A549 (cell line): ENCODE measurements at regions not wholly inside any gene's neighbourhood (a gene's known extent, or its start where the extent isn't known, plus 50 kb on each side); places are given as distances from the start of the nearest gene placed in this dataset.

Source experiments
- ATAC-seq, 2 experiments: fragments of 200-7000 bp in 1 of 2; fragments of >200 bp in 1 of 2; cut with Nextera tagmentation in 1 of 2; cut with Tn5 transposase in 1 of 2; 3 replicates each; pipeline versions ENCODE4 v1.8.0 to v1.9.1; 2018 to 2020; ENCODE audit warnings: mild to moderate bottlenecking in 1 of 2, moderate library complexity in 1 of 2
- CTCF ChIA-PET: fragments of 300-600 bp; sonication (Branson Sonifier 250); formaldehyde crosslinking; extraction: SDS; loops from one replicate; lab custom pipeline; 2021; ENCODE audit warnings: antibody characterized with exemption, inconsistent platforms; lab: Yijun Ruan, JAX
- POLR2A ChIA-PET: fragments of 350-600 bp; formaldehyde crosslinking; extraction: SDS; loops from one replicate; lab custom pipeline; 2021; ENCODE audit warnings: antibody characterized with exemption, inconsistent platforms; lab: Yijun Ruan, JAX
- DNase-seq, 2 experiments: peaks; one replicate each; pipeline versions ENCODE4 v3.0.0 to v3.0.0-alpha.2; 2011 to 2016; ENCODE audit warnings: low read depth in 1 of 2, low spot score in 1 of 2
- FAIRE-seq: peaks from 2 replicates; lab custom pipeline; 2011; peaks lifted over from hg19 to GRCh38; lab: Jason Lieb, UNC
- H3K27ac ChIP-seq, 2 experiments: fragments of >200 bp; sonication (Bioruptor Twin); formaldehyde crosslinking; 3 replicates each; pipeline ENCODE4 v1.5.1; 2016 to 2017
- H3K4me1 ChIP-seq: fragments of >200 bp; sonication (Bioruptor Twin); formaldehyde crosslinking; 3 replicates; pipeline ENCODE4 v1.6.1; 2016
- H3K4me2 ChIP-seq: fragments of >200 bp; sonication (Bioruptor Twin); formaldehyde crosslinking; 3 replicates; pipeline ENCODE4 v1.6.1; 2016
- H3K4me3 ChIP-seq: fragments of >200 bp; sonication (Bioruptor Twin); formaldehyde crosslinking; 3 replicates; pipeline ENCODE4 v1.5.1; 2016
- H3K9me3 ChIP-seq: fragments of >200 bp; sonication (Bioruptor Twin); formaldehyde crosslinking; 3 replicates; pipeline ENCODE4 v1.6.1; 2016
- CBX2 ChIP-seq: fragments of 200-600 bp; sonication (generic); IDR thresholded peaks from 2 replicates; pipeline ENCODE4 v1.6.1; 2016; ENCODE audit warnings: low read depth, mild to moderate bottlenecking, borderline replicate concordance
- CHD2 ChIP-seq: fragments of 150-350 bp; IDR thresholded peaks from 2 replicates; pipeline ENCODE4 v1.6.1; 2014; ENCODE audit warnings: low read length; ENCODE audit not compliant: partially characterized antibody
- CHD4 ChIP-seq: fragments of 200-600 bp; sonication (generic); IDR thresholded peaks from 2 replicates; pipeline ENCODE4 v1.6.1; 2016; ENCODE audit warnings: antibody characterized with exemption, mild to moderate bottlenecking, borderline replicate concordance
- ELK1 ChIP-seq: fragments of 150-350 bp; IDR thresholded peaks from 2 replicates; pipeline ENCODE4 v1.6.1; 2014; ENCODE audit warnings: low read depth, mild to moderate bottlenecking, low read length
- EP300 ChIP-seq, 2 experiments: fragments of >200 bp; sonication (Bioruptor Twin); formaldehyde crosslinking; IDR thresholded peaks; 2 replicates in 1 of 2; 3 replicates in 1 of 2; pipeline ENCODE4 v1.6.1; 2016 to 2017
- FOXS1 ChIP-seq: fragments of 250-450 bp; sonication (Bioruptor Pico); IDR thresholded peaks from 2 replicates; pipeline ENCODE4 v1.5.0; 2020; ENCODE audit warnings: mild to moderate bottlenecking, moderate library complexity
- HES2 ChIP-seq: fragments of >200 bp; sonication (Bioruptor Twin); formaldehyde crosslinking; IDR thresholded peaks from 2 replicates; pipeline ENCODE4 v1.6.1; 2016
- HEYL ChIP-seq: fragments of 250-450 bp; sonication (Bioruptor Pico); IDR thresholded peaks from 2 replicates; pipeline ENCODE4 v1.8.0; 2021; ENCODE audit warnings: mild to moderate bottlenecking, moderate library complexity
- HOXA7 ChIP-seq: fragments of 250-450 bp; sonication (Bioruptor Pico); IDR thresholded peaks from 2 replicates; pipeline ENCODE4 v1.5.0; 2020; ENCODE audit warnings: mild to moderate bottlenecking, moderate library complexity
- JUN ChIP-seq, 2 experiments: fragments of >200 bp; sonication (Bioruptor Twin); formaldehyde crosslinking; IDR thresholded peaks; 2 replicates in 1 of 2; 3 replicates in 1 of 2; pipeline ENCODE4 v1.6.1; 2016 to 2017
- KDM1A ChIP-seq: fragments of 200-600 bp; sonication (generic); IDR thresholded peaks from 2 replicates; pipeline ENCODE4 v1.6.1; 2016; ENCODE audit warnings: low read depth, mild to moderate bottlenecking
- NFE2L2 ChIP-seq: fragments of 150-350 bp; conservative IDR thresholded peaks from 2 replicates; pipeline ENCODE4 v1.6.1; 2014; ENCODE audit warnings: low read length
- NR3C1 ChIP-seq: fragments of >200 bp; sonication (Bioruptor Twin); formaldehyde crosslinking; IDR thresholded peaks from 3 replicates; pipeline ENCODE4 v1.6.1; 2017
- RNF2 ChIP-seq: fragments of 200-600 bp; sonication (generic); IDR thresholded peaks from 2 replicates; pipeline ENCODE4 v1.6.1; 2016; ENCODE audit warnings: low read depth, mild to moderate bottlenecking, antibody characterized with exemption, moderate library complexity, borderline replicate concordance
- SREBF2 ChIP-seq: fragments of 450-650 bp; IDR thresholded peaks from 2 replicates; pipeline ENCODE4 v1.6.1; 2014; ENCODE audit warnings: mild to moderate bottlenecking, moderate library complexity
- TP53 ChIP-seq: fragments of 250-450 bp; sonication (Bioruptor Pico); IDR thresholded peaks from 2 replicates; pipeline ENCODE4 v1.5.0; 2021; ENCODE audit warnings: mild to moderate bottlenecking, moderate library complexity
- ZFP36 ChIP-seq: fragments of 450-650 bp; IDR thresholded peaks from 2 replicates; pipeline ENCODE4 v1.6.1; 2014; ENCODE audit warnings: borderline replicate concordance; ENCODE audit not compliant: partially characterized antibody
- ZSCAN20 ChIP-seq: fragments of 250-450 bp; sonication (Bioruptor Pico); IDR thresholded peaks from 2 replicates; pipeline ENCODE4 v1.8.0; 2022; ENCODE audit warnings: mild to moderate bottlenecking, moderate library complexity
- WGBS: methylation state at CpG from one replicate; pipeline ENCODE4 v1.1.6; 2017; ENCODE audit errors: missing lambda C conversion rate; 5-methylcytosine and 5-hydroxymethylcytosine counted together
- TF ChIP-seq, protein P1 (sequence below): fragments of 450-650 bp; IDR thresholded peaks from 2 replicates; pipeline ENCODE4 v1.6.1; 2014; ENCODE audit warnings: antibody characterized with exemption
- TF ChIP-seq, protein P2 (sequence below): IDR thresholded peaks from 2 replicates; pipeline ENCODE4 v1.6.1; 2012; ENCODE audit warnings: low read depth, borderline replicate concordance
- TF ChIP-seq, protein P3 (sequence below): fragments of >200 bp; sonication (Bioruptor Twin); formaldehyde crosslinking; IDR thresholded peaks from 3 replicates; pipeline ENCODE4 v1.6.1; 2016
- TF ChIP-seq, protein P4 (sequence below): fragments of >200 bp; sonication (Bioruptor Twin); formaldehyde crosslinking; IDR thresholded peaks from 3 replicates; pipeline ENCODE4 v1.5.1; 2016

GRCh38 chr9:28444637-28445036 is 871.4 kb upstream of the C9orf72 start (continued):
- TF ChIP-seq RNF2 (no peak), ELK1 (no peak)
- TF ChIP-seq, protein P1, sequence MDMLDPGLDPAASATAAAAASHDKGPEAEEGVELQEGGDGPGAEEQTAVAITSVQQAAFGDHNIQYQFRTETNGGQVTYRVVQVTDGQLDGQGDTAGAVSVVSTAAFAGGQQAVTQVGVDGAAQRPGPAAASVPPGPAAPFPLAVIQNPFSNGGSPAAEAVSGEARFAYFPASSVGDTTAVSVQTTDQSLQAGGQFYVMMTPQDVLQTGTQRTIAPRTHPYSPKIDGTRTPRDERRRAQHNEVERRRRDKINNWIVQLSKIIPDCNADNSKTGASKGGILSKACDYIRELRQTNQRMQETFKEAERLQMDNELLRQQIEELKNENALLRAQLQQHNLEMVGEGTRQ = no peak

GRCh38 chr9:28445211-28445610 is 871.9 kb upstream of the C9orf72 start:
- 65% methylated on average over 1 of the region's 1 CpG for WGBS
- TF ChIP-seq NR3C1 = no peak
- TF ChIP-seq HEYL = no peak
- TF ChIP-seq RNF2 = no peak
- no peak for TF ChIP-seq EP300 (IDR thresholded peaks at IDR 0.05)
- TF ChIP-seq, protein P2, sequence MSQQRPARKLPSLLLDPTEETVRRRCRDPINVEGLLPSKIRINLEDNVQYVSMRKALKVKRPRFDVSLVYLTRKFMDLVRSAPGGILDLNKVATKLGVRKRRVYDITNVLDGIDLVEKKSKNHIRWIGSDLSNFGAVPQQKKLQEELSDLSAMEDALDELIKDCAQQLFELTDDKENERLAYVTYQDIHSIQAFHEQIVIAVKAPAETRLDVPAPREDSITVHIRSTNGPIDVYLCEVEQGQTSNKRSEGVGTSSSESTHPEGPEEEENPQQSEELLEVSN = no peak
- FAIRE-seq = no peak

GRCh38 chr9:28453918-28454317 is 880.6 kb upstream of the C9orf72 start:
- WGBS = 16% methylated on average over 2 of the region's 2 CpGs
- FAIRE-seq = no peak
- no peak for DNase-seq
- no peak overlapping the region for H3K27ac ChIP-seq
- ATAC-seq = no peak
- no peak overlapping the region for H3K4me3 ChIP-seq
- no peak overlapping the region for H3K4me2 ChIP-seq
- CTCF ChIA-PET = no interaction called here
- POLR2A ChIA-PET = no interaction called here
- TF ChIP-seq JUN (IDR thresholded peaks at IDR 0.05) (no peak), HES2 (no peak), KDM1A (no peak), HOXA7 (no peak), ZSCAN20 (no peak), CHD2 (no peak), RNF2 (no peak), TP53 (CRISPR knock-in tag) (no peak), FOXS1 (no peak), ELK1 (no peak), CBX2 (no peak), NFE2L2 (no peak), ZFP36 (no peak), SREBF2 (no peak), CHD4 (no peak)
- TF ChIP-seq, protein P3, sequence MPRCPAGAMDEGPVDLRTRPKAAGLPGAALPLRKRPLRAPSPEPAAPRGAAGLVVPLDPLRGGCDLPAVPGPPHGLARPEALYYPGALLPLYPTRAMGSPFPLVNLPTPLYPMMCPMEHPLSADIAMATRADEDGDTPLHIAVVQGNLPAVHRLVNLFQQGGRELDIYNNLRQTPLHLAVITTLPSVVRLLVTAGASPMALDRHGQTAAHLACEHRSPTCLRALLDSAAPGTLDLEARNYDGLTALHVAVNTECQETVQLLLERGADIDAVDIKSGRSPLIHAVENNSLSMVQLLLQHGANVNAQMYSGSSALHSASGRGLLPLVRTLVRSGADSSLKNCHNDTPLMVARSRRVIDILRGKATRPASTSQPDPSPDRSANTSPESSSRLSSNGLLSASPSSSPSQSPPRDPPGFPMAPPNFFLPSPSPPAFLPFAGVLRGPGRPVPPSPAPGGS = no peak
- TF ChIP-seq, protein P4, sequence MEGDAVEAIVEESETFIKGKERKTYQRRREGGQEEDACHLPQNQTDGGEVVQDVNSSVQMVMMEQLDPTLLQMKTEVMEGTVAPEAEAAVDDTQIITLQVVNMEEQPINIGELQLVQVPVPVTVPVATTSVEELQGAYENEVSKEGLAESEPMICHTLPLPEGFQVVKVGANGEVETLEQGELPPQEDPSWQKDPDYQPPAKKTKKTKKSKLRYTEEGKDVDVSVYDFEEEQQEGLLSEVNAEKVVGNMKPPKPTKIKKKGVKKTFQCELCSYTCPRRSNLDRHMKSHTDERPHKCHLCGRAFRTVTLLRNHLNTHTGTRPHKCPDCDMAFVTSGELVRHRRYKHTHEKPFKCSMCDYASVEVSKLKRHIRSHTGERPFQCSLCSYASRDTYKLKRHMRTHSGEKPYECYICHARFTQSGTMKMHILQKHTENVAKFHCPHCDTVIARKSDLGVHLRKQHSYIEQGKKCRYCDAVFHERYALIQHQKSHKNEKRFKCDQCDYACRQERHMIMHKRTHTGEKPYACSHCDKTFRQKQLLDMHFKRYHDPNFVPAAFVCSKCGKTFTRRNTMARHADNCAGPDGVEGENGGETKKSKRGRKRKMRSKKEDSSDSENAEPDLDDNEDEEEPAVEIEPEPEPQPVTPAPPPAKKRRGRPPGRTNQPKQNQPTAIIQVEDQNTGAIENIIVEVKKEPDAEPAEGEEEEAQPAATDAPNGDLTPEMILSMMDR = no peak
- TF ChIP-seq, protein P2 = no peak
- no peaks in the 10 kb centered on the region for H3K9me3 ChIP-seq
- no peaks in the 10 kb centered on the region for H3K4me1 ChIP-seq

More at GRCh38 chr9:28445211-28445610, 871.9 kb upstream of the C9orf72 start:
- DNase-seq = no peak
- ChIA-PET POLR2A (no interaction called here), CTCF (no interaction called here)
- Histone ChIP-seq H3K4me2 (no peak overlapping the region), H3K27ac (no peak overlapping the region), H3K4me3 (no peak overlapping the region), H3K9me3 (no peaks in the 10 kb centered on the region), H3K4me1 (no peaks in the 10 kb centered on the region)
- no peak for ATAC-seq
